ENCODE measurements at regions not wholly inside any gene's neighbourhood (a gene's known extent, or its start where the extent isn't known, plus 50 kb on each side); places are given as distances from the start of the nearest gene placed in this dataset.

- POLR2A ChIA-PET, result no interaction called here
- CTCF ChIA-PET, result no interaction called here
Observed at GRCh38 chr6:150535151-150535804, 64.4 kb upstream of the PLEKHG1 start.

DNA sequence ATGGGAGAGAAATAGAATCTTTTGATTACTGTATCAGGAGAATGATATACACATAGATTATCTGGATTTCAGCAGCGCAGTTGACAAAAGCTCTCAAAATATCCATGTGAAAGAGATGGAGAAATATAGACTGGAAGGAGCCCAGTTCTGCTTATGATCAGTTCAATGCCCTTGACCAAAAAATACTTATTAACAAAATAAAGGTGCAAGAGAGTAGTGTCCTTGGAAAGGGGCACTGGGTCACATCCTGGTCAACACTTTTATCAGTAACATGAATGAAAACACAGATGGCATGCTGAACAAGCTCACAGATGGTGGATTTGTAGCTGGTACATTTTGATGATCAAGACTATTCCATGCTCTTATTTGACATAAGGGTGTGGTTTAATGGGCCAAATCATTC, 63.9 kb upstream of the PLEKHG1 start:
- CTCF ChIA-PET, result no interaction called here
- POLR2A ChIA-PET, result no interaction called here

GRCh38 chr6:150536835-150537234, 62.9 kb upstream of the PLEKHG1 start:
- POLR2A ChIA-PET, result no interaction called here
- CTCF ChIA-PET, result no interaction called here

DNA sequence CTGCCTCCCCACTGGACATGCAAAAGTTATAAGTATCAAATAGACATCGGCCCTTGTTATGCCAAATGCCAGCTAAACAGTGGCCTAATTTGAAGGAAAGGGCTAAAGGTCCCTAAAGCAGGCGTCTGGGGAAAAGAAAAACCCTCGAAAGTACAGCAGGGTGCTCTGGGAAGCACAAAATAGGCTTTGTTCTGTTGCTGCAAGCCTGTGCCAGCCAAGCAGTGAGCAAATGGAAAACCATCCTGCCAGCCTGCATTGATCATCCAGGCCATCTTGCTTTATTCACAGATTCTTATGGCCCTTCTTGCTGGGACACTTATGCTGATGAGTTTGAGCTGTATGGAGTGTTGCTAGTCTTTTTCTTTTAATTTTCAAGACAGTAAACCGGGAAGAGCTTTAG, 62.2 kb upstream of the PLEKHG1 start:
- CTCF ChIA-PET, result no interaction called here

DNA sequence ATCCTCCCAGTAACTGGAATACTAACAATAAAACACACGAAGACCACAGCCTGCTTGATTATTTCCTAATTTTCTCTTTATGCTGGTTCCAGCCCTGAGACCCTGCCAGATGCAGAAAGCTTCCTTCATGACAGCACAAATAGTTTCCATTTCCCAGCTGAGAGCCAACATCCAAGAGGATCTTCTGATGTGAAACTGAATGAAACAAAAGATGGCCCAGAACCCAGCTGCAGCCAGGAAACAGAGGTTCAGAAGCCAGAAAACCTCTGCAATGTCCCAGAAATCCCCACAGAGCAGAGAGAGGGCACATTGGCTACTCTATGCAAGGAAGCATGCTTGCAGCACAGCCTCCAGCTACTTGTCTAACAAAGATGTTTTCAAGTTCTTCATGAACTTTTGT, 61.8 kb upstream of the PLEKHG1 start:
- POLR2A ChIA-PET, result no interaction called here
- CTCF ChIA-PET, result no interaction called here

More for the DNA sequence above, 62.2 kb upstream of the PLEKHG1 start:
- POLR2A ChIA-PET, result no interaction called here

DNA sequence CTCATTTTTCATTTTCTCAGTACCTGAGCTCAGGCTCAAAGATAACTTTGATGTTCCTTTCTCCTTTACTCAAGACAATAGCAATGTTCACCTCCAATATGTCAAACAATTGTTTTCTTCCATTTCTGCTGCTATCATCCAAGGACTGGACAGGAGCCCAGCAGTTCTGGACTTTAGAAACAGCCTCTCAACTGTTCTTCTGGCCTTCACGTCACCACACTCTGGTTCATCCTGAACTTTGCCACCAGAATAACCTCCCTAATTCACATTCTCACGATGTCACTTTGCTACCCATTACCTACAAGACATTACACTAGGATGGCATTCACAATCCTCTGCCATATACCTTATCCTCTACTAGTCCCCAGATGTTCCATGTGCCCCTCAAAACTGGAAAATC, 60.6 kb upstream of the PLEKHG1 start:
- ChIA-PET POLR2A (no interaction called here), CTCF (no interaction called here)

GRCh38 chr6:150539568-150539967, 60.1 kb upstream of the PLEKHG1 start:
- CTCF ChIA-PET, result no interaction called here

GRCh38 chr6:150541576-150541975, 58.1 kb upstream of the PLEKHG1 start:
- POLR2A ChIA-PET, result no interaction called here
- CTCF ChIA-PET, result no interaction called here

More at GRCh38 chr6:150539568-150539967, 60.1 kb upstream of the PLEKHG1 start:
- POLR2A ChIA-PET, result no interaction called here

- POLR2A ChIA-PET, result no interaction called here
- CTCF ChIA-PET, result no interaction called here
Observed at GRCh38 chr6:150543178-150543577, 56.5 kb upstream of the PLEKHG1 start.

- POLR2A ChIA-PET, result no interaction called here
- CTCF ChIA-PET, result no interaction called here
Observed at GRCh38 chr6:150544793-150545192, 54.9 kb upstream of the PLEKHG1 start.

DNA sequence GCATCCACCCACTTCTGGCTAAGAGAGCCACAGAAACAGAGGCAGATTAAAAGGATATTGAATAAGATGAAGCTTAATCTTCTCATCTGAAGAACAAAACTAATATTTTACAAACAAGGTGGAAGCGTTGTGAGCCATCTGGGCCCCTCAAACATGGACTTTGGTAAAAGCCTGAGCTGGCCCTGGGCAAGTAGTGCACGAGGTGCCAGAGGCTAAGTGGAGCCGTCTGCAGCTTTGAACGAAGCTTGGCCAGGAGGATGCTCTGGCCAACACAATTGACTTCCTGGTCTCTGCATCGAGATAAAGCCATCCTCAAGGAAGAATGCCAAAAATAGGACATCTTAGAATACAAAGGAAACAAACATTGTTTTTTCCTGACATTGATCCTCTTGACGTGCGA, 53.2 kb upstream of the PLEKHG1 start:
- ChIA-PET CTCF (no interaction called here), POLR2A (no interaction called here)

GRCh38 chr6:150547502-150548222, 52.0 kb upstream of the PLEKHG1 start:
- ChIA-PET CTCF (no interaction called here), POLR2A (no interaction called here)

DNA sequence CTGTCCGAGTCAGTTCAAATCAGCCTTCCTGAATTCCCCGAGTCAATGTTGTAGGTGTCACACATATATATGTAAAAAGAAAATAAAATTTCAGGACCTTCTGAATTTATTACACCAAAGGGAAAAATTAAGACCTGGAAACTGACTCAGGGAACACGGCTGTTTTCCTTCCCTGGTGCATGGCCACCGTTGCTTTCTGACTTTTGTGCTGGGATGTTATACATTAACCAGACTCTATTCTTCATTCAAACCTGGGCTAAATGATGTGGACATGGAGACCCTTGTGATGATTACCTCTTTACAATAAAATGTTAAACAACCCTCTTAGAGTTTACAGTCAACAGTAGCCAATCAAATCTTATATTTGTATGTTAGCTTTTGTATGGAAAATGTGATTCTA, 51.4 kb upstream of the PLEKHG1 start:
- POLR2A ChIA-PET, result no interaction called here
- CTCF ChIA-PET, result no interaction called here

DNA sequence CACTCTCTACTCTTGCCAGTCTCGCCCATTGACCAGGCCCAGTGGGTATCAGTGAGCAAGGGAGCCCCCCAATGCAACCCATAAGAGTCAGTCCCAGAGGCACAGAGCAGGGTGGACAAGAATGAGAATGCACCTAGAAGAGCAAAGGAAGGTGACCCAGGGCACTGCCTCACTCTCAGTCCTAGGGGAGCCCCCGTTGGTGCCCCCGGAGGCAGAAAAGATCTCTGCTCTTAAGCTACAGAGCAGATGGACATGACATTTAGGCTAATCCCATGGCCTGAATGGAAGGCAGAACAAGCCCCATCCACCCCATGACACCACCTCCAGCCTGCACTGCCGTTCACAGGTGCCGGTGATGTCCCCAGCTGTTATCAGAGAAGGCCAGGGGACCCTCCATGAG, 50.7 kb upstream of the PLEKHG1 start:
- ChIA-PET POLR2A (no interaction called here), CTCF (no interaction called here)

DNA sequence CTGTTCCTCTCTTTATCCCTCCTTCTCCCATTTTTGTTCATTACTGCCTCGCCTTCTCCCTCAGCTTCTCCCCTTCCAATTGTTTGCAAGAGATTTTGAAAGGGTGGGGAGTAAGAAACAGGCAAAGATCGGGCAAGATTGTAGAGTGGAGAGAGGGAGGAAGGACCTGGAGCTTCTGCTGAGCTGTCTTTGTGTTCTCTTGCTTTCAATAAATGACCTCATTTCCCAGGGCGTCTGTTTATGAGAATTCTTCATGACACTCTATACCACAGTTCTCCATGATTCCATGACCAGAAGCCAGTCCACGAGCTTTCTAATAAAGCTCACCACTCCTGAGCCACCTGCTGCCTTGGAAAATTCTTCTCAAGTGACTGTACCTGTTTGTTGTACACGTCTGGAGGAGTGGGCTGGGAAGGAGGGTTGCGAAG, 50.0 kb upstream of the PLEKHG1 start:
- ChIA-PET POLR2A (no interaction called here), CTCF (no interaction called here)
